Glomerular endothelial cell (primary cell): ENCODE measurements at regions not wholly inside any gene's neighbourhood (a gene's known extent, or its start where the extent isn't known, plus 50 kb on each side); places are given as distances from the start of the nearest gene placed in this dataset.
"Not testable (repeated sequence)": the region's sequence is repeated elsewhere in the genome, so short reads cannot be mapped to it uniquely, and the experiment has no call there.

Experiments used
- DNase-seq: peaks from one replicate; pipeline ENCODE4 v3.0.0-alpha.2; 2011; ENCODE audit warnings: low read depth, low spot score; ENCODE audit errors: extremely low read depth

DNA sequence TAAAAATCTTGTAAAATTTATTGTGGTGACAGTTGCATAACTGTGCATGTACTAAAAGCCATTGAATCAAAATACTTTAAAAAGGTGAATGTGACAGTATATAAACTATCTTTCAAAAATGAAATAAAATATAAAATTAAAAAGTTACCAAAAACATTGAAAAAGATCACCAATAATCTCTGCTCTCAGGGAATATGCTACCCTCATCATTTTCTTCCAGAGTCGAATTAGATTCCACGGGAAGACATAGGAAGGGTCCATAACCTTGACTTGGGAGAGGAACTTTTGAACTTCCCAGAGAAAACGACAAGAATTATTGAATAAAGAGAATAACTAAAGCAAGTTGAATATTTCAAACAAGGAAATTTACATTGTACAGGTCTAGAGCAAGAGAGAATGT, 649.5 kb downstream of the NUP35 start:
- DNase-seq = no peak

DNA sequence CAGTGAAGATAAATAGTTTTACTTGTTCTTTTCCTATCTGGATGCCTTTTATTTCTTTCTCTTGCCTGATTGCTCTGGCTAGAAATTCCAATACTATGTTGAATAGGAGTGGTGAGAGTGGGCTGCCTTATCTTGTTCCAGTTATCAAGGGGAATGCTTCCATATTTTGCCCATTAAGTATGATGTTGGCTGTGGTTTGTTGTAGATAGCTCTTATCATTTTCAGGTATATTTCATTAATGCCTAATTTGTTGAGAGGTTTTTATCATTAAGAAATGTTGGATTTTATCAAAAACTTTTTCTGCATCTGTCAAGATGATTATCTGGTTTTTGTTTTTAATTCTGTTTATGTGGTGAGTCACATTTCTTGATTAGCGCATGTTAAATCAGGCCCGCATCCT, 655.8 kb downstream of the NUP35 start:
- no peak for DNase-seq

DNA sequence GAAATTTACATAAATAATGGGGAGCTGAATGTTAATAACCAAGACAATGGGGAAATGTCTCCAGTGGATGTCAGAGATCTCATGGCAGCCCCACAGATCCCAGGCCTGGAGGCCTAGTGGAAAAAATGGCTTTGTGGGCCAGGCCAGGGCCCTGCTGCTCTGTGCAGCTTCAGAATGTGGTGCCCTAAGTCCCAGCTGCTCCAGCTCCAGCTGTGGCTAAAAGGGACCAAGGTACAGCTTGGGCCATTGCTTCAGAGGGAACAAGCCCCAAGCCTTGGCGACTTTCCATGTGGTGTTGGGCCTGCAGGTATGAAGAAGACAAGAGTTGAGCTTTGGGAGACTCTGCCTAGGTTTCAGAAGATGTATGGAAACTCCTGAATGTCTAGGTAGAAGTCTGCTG, 658.2 kb downstream of the NUP35 start:
- no peak for DNase-seq

DNA sequence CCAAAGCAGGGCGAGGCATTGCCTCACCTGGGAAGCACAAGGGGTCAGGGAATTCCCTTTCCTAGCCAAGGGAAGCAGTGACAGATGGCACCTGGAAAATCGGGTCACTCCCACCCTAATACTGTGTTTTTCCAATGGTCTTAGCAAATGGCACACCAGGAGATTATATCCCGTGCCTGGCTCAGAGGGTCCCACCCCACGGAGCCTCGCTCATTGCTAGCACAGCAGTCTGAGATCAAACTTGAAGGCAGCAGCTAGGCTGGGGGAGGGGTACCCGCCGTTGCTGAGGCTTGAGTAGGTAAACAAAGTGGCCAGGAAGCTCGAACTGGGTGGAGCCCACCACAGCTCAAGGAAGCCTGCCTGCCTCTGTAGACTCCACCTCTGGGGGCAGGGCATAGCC, 664.6 kb downstream of the NUP35 start:
- not testable (repeated sequence) for DNase-seq

DNA sequence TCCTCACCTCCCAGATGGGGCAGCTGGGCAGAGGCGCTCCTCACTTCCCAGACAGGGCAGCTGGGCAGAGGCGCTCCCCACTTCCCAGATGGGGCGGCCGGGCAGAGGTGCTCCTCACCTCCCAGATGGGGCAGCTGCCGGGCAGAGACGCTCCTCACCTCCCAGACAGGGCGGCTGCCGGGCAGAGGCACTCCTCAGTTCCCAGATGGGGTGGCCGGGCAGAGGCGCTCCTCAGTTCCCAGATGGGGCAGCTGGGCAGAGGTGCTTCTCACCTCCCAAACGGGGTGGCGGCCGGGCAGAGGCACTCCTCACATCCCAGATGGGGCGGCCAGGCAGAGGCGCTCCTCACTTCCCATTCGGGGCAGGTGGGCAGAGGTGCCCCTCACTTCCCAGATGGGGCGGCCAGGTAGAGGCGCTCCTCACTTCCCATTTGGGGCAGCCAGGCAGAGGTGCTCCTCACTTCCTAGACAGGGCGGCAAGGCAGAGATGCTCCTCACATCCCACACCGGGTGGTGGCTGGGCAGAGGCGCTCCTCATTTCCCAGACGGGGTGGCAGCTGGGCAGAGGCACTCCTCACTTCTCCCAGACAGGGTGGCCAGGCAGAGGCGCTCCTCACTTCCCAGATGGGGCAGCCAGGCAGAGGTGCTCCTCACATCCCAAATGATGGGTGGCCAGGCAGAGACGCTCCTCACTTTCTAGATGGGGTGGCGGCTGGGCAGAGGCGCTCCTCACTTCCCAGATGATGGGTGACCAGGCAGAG, 668.1 kb downstream of the NUP35 start:
- DNase-seq = not testable (repeated sequence)

DNA sequence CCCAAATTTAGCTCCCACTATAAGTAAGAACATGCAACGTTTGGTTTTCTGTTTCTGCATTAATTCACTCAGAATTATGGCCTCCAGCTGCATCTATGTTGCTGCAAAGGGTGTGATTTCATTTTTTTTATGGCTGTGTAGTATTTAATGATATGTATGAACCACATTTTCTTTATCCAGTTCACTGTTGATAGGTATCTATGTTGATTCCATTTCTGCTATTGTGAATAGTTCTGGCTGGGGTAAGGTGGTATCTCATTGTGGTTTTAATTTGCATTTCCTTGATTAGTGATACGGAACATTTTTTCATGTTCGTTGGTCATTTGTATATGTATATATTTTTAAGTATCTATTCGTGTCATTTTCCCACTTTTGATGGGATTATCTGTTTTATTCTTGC, 674.3 kb downstream of the NUP35 start:
- DNase-seq = no peak

DNA sequence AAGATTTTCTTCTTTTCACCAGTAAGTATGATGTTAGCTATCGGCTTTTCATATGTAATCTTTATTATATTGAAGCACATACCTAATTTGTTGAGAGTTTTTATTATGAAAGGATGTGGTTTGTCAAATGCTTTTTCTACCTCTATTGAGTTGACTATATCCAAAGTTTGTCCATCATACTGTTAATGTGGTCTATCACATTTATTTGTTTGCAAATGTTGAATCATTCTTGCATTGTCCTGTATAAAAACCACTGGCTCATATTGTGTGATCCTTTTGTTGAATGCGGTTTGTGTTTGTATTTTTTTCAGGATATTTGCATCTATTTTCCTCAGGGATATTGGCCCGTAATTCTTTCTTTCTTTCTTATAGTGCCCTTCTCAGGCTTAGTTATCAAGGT, 675.5 kb downstream of the NUP35 start:
- no peak for DNase-seq

DNA sequence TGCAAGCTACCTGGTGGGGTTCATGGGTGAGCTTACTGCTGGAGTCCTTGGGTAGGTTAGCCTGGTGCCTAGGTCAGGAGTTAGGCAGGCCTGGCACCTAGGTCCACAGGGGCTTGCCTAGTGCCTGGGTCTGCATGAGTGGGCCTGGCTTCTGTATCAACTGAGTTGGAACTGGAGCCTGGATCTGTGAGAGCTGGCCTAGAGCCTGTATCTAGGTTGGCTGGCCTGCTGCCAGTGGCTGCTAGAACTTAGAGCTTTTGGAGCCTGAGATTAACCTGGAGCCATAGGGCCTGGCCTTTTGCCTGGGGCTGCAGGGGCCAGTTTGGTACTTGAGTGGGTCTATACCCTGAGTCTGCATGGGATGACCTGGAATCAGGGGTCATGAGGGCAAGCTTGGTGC, 679.4 kb downstream of the NUP35 start:
- no peak for DNase-seq

DNA sequence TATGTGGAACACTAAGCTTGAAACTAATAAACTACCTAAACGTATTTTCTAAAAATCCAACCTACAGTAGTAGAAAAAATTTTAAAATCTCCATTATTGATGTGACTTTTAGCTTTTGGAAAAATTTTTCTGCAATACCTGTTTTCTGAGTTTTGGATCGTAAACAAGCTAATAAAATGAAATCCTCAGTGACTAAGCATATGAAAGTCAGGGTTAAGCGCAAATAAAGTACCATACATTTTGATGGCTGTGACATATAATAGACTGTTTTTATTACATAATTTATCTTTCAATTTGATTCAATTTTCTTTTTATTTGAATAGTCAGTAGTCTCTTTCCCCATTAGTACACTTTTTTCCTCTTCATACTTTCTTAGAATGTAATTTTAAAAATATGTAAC, 683.6 kb downstream of the NUP35 start:
- no peak for DNase-seq

DNA sequence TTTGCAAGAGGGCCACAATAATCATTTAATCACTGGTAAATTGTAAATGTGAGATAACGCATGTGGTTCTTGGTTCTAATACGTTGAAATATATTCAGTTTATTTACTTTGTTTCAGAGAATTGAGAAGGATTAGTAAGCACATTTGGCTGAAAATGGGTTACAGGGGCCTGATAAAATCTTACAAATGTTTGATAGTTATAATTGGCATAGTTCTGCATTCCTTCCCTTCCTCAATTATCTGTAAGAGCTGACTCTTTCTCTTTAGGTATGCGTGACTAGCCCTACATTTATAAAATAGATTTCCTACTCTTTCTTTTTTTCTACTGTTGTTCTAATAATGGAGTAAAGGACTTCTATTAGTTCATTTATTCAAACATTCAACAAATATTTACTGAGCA, 685.2 kb downstream of the NUP35 start:
- no peak for DNase-seq

DNA sequence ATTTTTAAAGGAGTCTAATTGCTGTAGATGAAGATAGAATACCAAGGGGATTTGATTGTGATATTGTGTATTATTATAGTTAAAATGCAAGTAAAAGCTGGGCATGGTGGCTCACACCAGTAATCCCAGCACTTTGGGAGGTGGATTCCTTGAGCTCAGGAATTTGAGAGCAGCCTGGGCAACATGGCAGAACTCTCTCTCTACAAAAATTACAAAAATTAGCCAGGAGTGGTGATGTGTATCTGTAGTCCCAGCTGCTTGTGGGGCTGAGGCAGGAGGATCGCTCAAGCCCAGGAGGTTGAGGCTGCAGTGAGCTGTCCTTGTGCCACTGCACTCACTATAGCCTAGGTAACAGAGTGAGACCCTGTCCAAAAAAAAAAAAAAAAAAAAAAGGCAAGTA, 687.0 kb downstream of the NUP35 start:
- no peak for DNase-seq

DNA sequence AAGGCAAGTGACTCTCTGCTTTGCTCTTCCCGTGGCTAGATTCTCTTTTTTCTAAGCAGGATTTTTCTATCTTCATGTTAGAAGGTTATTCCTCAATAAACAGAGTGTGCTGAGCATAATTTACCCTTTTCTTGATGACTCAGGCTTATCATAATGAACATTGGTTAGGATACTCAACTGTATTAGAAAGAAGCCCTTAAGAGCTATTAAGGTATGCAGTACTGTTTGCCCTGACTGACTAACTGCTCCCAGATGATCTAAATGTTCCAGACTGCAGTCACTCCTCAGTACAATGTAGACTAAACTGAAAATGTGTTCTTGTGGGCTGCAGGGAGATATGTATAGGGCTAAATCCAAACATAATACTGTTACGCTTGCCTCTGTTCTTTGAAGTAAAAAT, 687.8 kb downstream of the NUP35 start:
- no peak for DNase-seq

DNA sequence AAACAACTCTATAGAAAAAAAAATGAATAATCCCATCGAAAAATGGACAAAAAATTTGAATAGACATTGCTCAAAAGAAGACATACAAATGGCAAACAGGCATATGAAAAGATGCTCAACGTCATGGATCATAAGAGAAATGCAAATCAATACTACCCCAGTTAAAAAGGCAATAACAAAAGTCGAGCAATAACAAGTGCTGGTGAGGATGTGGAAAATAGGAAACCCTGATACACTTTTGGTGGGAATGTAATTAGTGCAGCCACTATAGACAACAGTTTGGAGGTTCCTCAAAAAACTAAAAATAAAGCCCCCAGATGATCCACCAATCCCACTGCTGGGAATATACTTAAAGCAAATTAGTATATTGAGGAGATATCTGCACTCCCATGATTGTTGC, 701.5 kb downstream of the NUP35 start:
- no peak for DNase-seq

DNA sequence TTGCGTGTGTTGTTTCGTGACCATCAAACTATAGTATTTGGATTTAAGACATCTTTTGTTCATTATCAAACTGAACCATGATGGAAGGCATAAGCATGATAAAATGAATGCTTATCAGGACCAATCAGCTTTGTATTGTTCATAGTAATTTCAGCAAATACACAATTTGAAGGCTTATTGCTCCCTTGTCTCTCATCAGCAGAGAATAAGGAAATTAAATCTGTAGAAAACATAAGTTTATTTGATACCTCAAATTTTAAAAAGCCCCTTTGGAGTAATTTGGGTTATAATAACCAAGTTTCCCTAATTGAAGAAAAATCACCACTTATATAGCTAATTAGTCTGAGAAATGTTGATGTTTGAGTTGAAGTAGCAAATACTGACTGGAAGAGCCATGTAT, 705.7 kb downstream of the NUP35 start:
- DNase-seq = no peak

DNA sequence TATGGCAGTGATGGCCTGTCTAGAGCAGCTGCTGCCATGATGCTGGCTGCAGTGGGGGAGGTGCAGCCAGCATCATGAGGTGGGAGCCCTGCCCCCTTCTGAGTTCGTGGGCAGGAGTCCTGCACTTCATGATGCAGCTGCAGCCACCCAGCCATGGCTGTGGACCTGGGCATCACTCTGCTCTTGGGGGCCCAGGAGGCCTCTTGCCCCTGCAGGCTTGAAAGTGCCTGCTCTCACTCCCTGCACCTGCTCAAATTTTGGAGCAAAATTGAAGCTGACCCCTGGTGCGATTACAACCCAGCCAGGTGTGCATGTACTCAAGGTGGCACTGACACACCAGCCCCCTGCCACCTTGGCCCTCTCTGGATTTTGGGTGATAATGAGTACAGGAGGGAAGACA, 712.9 kb downstream of the NUP35 start:
- DNase-seq = no peak

DNA sequence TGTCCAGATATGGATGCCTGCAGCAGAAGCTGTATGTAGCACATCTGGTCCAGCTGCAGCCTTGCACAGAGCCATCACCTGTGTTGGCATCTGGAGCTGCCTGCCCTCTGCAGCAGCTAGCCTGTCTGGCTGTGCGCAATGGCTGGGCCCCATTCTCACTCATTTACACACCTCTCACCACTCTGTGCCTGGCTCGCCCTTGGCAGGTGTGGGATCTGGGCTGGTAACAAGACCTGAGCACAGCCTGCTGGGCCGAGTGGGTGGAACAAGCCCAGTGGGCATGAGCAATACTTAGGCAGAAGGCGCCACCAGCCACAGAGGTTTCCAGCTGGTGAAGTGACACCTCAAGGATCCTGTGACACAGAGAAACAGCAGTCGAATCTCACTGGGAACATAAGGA, 714.1 kb downstream of the NUP35 start:
- DNase-seq = no peak

DNA sequence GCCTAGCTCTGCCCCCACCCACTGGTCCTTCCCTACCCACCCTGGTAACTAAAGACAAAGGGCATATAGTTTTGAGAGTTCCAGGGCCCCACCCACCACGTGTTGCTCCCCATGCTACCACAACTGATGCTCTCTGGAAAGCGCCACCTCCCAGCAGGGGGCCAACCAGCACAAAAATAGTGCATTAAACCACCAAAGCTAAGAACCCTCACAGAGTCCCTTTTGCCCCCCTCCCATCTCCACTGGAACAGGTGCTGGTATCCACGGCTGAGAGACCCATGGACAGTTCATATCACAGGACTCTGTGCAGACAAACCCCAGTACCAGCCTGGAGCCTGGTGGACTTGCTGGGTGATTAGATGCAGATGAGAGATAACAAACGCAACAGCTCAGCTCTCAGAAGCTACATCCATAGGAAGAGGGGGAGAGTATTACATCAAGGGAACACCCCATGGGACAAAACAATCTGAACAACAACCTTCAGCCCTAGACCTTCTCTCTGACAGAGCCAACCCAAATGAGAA, 715.9 kb downstream of the NUP35 start:
- no peak for DNase-seq

DNA sequence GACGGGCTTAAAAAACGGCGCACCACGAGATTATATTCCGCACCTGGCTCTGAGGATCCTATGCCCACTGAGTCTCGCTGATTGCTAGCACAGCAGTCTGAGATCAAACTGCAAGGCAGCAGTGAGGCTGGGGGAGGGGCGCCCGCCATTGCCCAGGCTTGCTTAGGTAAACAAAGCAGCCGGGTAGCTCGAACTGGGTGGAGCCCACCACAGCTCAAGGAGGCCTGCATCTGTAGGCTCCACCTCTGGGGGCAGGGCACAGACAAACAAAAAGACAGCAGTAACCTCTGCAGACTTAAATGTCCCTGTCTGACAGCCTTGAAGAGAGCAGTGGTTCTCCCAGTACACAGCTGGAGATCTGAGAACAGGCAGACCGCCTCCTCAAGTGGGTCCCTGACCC, 725.6 kb downstream of the NUP35 start:
- DNase-seq = not testable (repeated sequence)

DNA sequence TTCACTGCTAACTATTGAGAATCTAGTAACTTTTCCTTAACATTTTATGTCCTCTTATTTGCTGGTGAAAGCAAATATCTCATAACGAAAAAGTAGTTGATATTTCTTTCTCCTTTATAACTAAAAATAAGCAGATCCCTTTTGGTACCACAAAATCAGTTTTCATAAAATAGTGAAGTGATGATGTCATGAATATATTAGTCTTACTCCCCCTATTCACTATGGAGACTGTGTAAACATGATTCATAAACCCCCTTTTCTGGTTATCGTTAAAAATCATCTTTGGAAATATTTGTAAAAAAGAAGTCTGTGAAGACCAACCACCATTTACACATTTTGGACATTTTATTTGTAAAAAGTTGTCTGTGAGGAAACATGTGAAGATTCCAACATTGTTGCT, 734.9 kb downstream of the NUP35 start:
- no peak for DNase-seq

DNA sequence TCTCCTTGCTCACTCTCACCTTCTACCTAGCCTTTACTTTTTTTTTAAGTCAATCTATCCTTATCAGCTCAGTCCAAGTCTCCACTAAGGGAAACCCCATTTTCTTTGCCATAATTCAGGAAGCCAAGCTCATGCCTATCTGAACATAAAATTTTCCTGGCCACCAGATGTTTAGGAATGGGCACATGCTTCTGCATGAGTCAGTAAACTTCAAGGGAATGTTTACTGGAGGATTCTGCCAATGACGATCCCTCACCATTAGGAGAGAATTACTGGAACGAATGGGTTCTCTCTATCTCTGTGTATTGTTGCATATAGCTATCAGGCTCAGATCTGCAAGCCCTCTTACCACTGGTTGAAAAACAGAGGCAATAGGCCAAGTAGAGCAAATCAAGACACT, 731.7 kb upstream of the ZNF804A start:
- DNase-seq = no peak

DNA sequence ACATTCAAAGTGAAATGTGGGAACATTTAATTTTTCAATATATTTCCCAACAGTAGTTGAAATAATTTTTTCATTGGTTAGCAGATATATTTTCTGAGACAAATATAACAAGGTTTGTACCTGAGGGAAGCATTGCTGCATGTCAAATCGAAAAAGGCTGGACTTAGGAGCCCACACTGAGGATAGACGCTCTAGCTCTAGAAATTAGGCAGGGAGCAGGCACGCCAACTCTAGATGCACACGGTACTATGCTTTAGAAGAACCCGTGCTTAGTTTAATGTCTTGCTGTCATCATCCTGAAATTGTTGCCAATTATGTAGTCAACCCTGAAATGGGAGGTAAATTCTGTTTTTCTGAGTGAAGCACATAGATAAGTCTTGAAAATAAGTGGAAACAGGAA, 731.1 kb upstream of the ZNF804A start:
- no peak for DNase-seq

DNA sequence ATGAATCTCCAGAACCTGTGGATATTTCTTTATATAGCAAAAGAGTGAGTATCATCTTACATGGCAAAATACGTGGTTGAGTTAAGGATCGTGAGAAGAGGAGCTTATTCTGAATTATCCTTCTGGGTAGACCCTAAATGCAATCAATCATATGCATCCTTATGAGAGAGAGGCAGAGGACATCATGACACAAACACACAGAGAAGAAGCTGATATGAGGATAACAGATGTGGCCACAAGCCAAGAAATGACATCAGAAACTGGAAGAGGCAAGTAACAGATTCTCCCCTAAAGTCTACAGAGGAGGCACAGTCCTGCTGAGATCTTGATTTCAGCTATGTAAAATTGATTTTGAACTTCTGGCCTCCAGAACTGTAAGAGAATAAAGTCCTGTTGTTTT, 730.2 kb upstream of the ZNF804A start:
- no peak for DNase-seq

DNA sequence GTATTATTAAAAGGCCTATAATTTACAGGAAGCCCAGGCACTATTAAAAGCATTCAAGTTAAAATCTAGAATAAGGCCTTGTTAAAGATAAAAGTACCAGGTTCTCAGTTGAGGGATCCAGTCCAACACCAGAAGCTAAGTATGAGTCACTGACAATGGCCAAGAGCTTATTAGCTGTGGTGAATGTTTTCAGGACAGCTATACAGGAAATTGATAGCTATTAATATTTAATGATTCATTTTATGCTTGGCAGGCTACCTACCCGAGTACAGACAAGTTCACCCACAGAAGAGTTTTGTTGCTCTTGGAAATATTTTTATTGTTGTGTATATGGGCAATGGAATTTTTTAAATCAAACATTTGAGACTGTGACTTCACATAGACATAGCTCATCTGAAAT, 729.6 kb upstream of the ZNF804A start:
- DNase-seq = peak; percentile 12
